Spleen (tissue), 7 donors: ENCODE measurements at regions not wholly inside any gene's neighbourhood (a gene's known extent, or its start where the extent isn't known, plus 50 kb on each side); places are given as distances from the start of the nearest gene placed in this dataset.

Experiments
- CTCF ChIP-seq, 11 experiments: fragments of 200-600 bp in 7 of 11; fragments of 450-650 bp in 4 of 11; sonication (generic) in 4 of 11; IDR thresholded peaks in 8 of 11; conservative IDR thresholded peaks in 3 of 11; 1 replicate in 7 of 11; 2 replicates in 4 of 11; pipeline versions ENCODE4 v1.4.0 to v1.8.0; 2016 to 2021; ENCODE audit warnings: antibody characterized with exemption in 11 of 11, inconsistent platforms in 4 of 11, mild to moderate bottlenecking in 1 of 11
- POLR2AphosphoS5 ChIP-seq, 3 donors: sonication (generic); formaldehyde crosslinking; IDR thresholded peaks; one replicate each; pipeline ENCODE4 v1.5.1; 2017; ENCODE audit warnings: antibody characterized with exemption in 3 of 3
- donor health status: DM: no; HTN: no; CAD: no; lungs with moderate emphysema.
- donor health status: DM: no; HTN: no; CAD: no.
- donor health status: DM: no; HTN: no; CAD: no.

DNA sequence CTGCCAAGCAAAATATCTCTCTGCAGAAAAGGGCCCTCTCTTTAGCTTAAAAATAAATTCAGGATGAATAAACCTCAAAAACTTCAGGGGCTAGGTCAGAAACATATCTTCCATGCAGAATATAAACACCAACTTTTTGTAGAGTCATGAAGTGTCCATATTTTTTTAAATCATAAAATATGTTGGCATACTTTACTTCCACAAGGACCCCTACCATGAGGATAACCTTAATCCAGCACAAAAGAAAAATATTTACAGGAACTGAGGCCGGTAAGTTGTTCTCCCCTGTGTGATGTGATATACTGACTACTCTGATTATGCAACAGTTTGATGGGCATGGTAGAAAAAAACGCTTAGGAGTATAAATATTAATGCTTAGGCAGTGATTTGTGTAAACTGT is 264.8 kb upstream of the CDH11 start:
- TF ChIP-seq POLR2AphosphoS5 (IDR thresholded peaks at IDR 0.05) (no peak), CTCF (IDR thresholded peaks at IDR 0.05 in 8 of 11, conservative IDR thresholded peaks at IDR 0.05 in 3 of 11) (no peak)
